ENCODE measurements at regions not wholly inside any gene's neighbourhood (a gene's known extent, or its start where the extent isn't known, plus 50 kb on each side); places are given as distances from the start of the nearest gene placed in this dataset.

DNA sequence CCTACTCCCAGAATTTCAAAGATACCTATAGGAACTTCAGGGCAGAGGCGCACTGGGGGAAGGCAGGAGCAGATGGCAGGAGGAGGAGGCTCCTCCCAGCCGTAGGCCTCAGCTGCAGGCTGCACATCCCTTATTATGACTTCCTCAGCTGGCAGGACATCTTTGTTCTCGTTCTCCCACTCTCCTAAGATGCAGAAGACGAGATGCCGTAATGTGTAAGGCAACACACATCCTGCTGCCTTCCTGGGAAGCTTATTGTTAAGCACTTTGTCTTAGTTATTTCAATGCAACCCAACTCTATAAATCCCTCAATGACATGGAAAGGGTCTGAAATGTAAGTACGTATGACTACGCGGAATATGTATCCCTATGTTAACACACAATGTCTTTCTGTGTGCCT, 599.8 kb upstream of the MGMT start:
- Histone ChIP-seq H3K4me1 (replicated peaks in 1 of 2; ENCODE audit: control insufficient read depth in 2 of 2, insufficient read depth in 2 of 2, low read length in 2 of 2) (no peaks in the 10 kb centered on the region), H3K36me3 (ENCODE audit: control insufficient read depth, insufficient read depth, low read length) (no peaks in the 10 kb centered on the region), H3K27ac (ENCODE audit: extremely low read depth, low read depth, low read length) (no peak overlapping the region), H3K27me3 (ENCODE audit: control insufficient read depth in 2 of 2, insufficient read depth in 2 of 2, low read length in 2 of 2) (peaks cover 0 to 30% of the 10 kb centered on the region in 2 experiments; a peak in 3 of 5 replicates), H4K20me1 (replicated peaks; ENCODE audit: control insufficient read depth, insufficient read depth, low read length) (no peaks in the 10 kb centered on the region), H3K9me1 (ENCODE audit: control insufficient read depth, insufficient read depth, low read length) (no peaks in the 10 kb centered on the region), H2AFZ (ENCODE audit: low read depth, low read length) (no peak overlapping the region), H3K9me3 (replicated peaks; ENCODE audit: control insufficient read depth, insufficient read depth, low read depth, low read length) (no peaks in the 10 kb centered on the region), H3K4me3 (no peak overlapping the region), H3K79me2 (ENCODE audit: control insufficient read depth, insufficient read depth, low read length) (no peaks in the 10 kb centered on the region), H3K9ac (ENCODE audit: insufficient read depth in 1 of 2, low read depth in 2 of 2, low read length in 2 of 2) (no peak overlapping the region), H3K4me2 (ENCODE audit: insufficient read depth, low read length) (no peak overlapping the region)
- ATAC-seq (no peak), DNase-seq (ENCODE audit: extremely low read depth in 1 of 4, low spot score in 3 of 4) (no peak), FAIRE-seq (no peak)
- ChIA-PET CTCF (ENCODE audit: low intra/inter-chr PET ratio) (no interaction called here), POLR2A (interaction anchor here (0.7 kb wide), 1 partner anchor 9 kb away, joined by 3 read pairs; no protein-coding TSS in a partner anchor)
- in situ Hi-C loops (cut with MboI) = loop anchor here (25.0 kb wide), 1 partner anchor 605 kb away; no protein-coding TSS in a partner anchor
- no TSS peak for BruUV-seq (replicated peaks)
- intact Hi-C loops (cut with micrococcal nuclease) = no loop called here
- 0% methylated on average over 8 of the region's 8 CpGs for WGBS (ENCODE audit: insufficient coverage, low coverage, missing lambda C conversion rate)
- TF ChIP-seq RBFOX2 (IDR thresholded peaks at IDR 0.05; ENCODE audit: low read depth, low read length) (no peak), ZNF583 (CRISPR knock-in tag; IDR thresholded peaks at IDR 0.05) (no peak), ELF4 (CRISPR knock-in tag; IDR thresholded peaks at IDR 0.05) (no peak), CBFB (CRISPR knock-in tag; IDR thresholded peaks at IDR 0.05) (no peak), CUX1 (CRISPR knock-in tag; IDR thresholded peaks at IDR 0.05) (no peak), ZNF41 (CRISPR knock-in tag; conservative IDR thresholded peaks at IDR 0.05) (no peak), HCFC1 (IDR thresholded peaks at IDR 0.05; ENCODE audit: low read depth, low read length) (no peak), ZNF778 (CRISPR knock-in tag; IDR thresholded peaks at IDR 0.05) (no peak), MAX (CRISPR knock-in tag; IDR thresholded peaks at IDR 0.05) (no peak), ZC3H4 (CRISPR knock-in tag; IDR thresholded peaks at IDR 0.05; ENCODE audit: borderline replicate concordance) (no peak)

All from K562 (cell line).